Epithelial cell of esophagus (primary cell): ENCODE measurements at regions not wholly inside any gene's neighbourhood (a gene's known extent, or its start where the extent isn't known, plus 50 kb on each side); places are given as distances from the start of the nearest gene placed in this dataset.

ENCODE experiments used
- DNase-seq: peaks from one replicate; pipeline ENCODE4 v3.0.0; 2010; ENCODE audit warnings: low read depth
- H3K4me3 ChIP-seq: 2 replicates; pipeline ENCODE4 v1.5.1; 2011; ENCODE audit warnings: mild to moderate bottlenecking, low read length, control low read depth
- TF ChIP-seq, protein P1 (sequence below): IDR thresholded peaks from 2 replicates; pipeline ENCODE4 v1.5.1; 2011; ENCODE audit warnings: low read depth, mild to moderate bottlenecking, low read length, control low read depth, inconsistent platforms; ENCODE audit not compliant: insufficient read depth; ENCODE audit errors: missing control alignments

DNA sequence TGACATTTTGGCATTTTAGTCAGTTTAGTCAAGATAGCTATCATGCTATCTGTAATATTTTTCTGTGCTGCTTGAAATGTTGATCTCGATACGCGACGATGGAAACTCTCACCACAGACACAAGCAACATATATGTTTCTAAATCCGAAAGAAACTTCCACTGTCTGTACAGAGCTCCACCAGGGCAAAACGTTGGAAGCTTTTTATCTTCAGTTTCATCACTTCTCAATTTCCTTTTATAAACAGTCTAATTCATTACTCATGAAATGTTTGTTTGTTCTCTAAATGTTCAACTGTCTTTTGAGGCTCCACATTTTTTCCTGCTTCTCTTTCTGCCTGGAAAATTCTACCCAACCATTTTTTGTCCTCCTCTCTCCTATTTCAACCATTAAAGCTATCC lies 737.6 kb downstream of the SLC16A7 start:
- H3K4me3 ChIP-seq = no peak overlapping the region
- TF ChIP-seq, protein P1, sequence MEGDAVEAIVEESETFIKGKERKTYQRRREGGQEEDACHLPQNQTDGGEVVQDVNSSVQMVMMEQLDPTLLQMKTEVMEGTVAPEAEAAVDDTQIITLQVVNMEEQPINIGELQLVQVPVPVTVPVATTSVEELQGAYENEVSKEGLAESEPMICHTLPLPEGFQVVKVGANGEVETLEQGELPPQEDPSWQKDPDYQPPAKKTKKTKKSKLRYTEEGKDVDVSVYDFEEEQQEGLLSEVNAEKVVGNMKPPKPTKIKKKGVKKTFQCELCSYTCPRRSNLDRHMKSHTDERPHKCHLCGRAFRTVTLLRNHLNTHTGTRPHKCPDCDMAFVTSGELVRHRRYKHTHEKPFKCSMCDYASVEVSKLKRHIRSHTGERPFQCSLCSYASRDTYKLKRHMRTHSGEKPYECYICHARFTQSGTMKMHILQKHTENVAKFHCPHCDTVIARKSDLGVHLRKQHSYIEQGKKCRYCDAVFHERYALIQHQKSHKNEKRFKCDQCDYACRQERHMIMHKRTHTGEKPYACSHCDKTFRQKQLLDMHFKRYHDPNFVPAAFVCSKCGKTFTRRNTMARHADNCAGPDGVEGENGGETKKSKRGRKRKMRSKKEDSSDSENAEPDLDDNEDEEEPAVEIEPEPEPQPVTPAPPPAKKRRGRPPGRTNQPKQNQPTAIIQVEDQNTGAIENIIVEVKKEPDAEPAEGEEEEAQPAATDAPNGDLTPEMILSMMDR = no peak
- DNase-seq = no peak

DNA sequence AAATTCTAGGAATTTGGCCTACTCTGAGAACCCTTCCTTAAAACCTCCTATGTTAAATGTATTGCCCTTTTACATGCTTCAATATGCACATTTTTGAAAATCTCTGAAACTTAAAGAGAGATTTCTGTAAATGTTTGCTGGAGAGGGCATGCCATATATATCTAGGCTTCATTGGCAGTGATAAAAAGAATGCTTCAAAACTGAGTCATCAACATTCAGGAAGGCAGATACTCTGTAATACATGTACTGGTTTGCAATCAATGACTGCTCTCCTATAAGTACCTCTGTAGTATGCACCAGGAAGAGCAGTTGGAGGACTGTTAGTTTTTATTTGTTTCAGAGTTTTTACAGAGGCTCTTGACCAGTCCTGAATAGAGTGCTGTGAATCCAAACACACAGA lies 739.9 kb downstream of the SLC16A7 start:
- DNase-seq = peak; percentile 78
- H3K4me3 ChIP-seq = no peak overlapping the region
- TF ChIP-seq, protein P1 = no peak

DNA sequence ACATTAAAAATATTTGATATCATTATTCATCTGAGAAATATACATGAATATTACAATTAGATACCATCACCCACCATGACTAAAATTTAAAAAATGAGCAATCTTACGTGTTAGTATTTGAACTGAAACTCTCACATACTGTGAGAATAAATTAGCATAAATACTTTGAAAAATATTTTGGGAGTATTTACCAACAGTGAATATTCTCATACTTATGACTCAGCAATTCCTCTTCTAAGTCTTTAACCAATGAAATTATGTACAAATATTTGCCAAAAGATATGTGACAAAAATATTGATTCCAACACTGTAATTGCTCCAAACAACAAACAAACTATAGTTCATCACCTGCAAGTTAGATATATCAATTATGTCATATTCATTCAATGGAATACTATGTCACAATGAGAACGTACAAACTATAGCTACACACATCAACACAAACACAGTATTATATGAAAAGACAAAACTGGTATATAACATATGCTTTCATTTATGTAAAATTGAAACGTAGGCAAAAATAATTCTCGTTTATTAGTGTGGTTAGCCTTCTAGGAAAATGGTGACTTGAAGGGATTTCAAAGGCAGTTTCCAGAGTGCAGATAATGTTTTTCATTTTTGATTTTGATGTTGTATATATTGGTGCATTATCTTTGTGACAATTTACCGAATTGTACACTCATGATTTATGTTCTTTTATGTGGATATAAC lies 742.2 kb downstream of the SLC16A7 start:
- TF ChIP-seq, protein P1 = no peak
- H3K4me3 ChIP-seq = no peak overlapping the region
- no peak for DNase-seq

DNA sequence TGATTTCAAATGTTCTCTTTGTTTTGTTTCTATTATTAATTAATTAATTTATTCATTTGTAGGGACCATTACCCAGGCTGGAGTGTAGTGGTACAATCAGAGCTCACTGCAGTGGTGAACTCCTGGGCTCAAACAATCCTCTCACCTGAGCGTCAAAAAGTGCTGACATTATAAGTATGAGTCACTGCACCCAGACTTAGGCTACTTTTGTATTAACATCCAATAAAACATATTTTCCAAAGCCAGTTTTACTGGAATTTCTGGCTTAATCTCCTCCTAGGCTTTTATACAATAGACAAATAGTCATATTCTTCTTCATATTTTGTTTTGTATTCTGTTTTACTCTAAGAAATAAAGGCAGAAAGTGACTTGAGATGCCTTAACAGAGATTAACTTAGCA lies 749.6 kb downstream of the SLC16A7 start:
- TF ChIP-seq, protein P1 = no peak
- peak; percentile 82 for DNase-seq
- H3K4me3 ChIP-seq = no peak overlapping the region

DNA sequence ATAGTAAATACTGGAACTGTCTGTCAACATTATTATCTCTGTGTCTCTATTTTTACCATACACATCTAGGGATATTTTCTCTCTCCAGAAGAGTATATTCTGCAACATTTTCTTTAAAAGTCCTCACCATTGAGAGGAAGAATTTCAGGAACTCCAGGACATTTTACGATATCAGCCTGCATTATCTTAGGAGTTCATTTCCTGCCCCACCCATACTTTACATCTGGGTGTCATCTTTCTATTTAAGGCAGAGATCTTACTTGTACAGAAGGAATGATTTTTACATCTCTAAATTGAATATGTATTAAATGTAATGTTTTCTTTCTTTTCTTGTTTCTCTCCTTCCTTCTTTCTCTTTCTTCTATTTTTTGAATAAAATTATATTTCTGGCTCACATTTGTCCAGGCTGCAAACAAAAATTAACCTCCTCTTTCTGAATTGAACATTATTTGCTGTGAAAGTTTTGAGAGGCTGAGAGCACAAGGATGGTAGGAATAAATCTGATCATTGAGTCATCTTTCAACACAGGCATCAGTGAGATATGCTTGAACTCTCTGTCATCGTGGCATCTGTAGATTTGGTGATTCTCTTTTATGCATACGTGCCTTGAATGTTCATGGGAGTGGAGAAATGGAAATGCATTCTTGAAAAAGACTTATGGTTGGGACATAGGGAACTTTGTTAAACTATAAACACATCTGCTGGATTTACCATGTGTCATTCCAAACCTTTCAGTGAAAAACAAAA lies 753.6 kb downstream of the SLC16A7 start:
- no peak for DNase-seq
- TF ChIP-seq, protein P1 = no peak

DNA sequence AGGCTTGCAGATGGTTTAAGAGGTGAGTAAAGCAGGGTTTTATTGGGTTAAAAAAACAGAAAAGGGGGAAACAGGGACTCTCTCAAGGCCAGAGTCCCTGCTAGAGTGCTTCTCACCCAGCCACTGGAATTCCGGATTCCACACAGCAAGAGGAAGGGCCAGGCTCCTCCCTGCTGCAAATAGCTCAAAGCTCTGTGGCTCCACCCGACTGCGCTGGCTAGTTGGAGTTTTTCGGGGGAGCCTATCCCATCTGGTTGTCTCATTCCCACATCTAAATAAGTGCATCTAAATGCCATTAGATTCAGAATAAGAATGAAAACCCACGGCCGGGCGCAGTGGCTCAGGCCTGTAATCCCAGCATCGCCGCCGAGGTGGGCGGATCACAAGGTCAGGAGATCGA lies 791.5 kb downstream of the SLC16A7 start:
- no peak overlapping the region for H3K4me3 ChIP-seq
- no peak for DNase-seq
- TF ChIP-seq, protein P1 = no peak

More for the DNA sequence above, 753.6 kb downstream of the SLC16A7 start:
- H3K4me3 ChIP-seq = no peak overlapping the region
